ENCODE measurements at regions not wholly inside any gene's neighbourhood (a gene's known extent, or its start where the extent isn't known, plus 50 kb on each side); places are given as distances from the start of the nearest gene placed in this dataset.

- H3K79me2 ChIP-seq (ENCODE audit: insufficient read depth, low read length) = no peaks in the 10 kb centered on the region
- no peak for DNase-seq
- no peak overlapping the region for H3K9ac ChIP-seq (ENCODE audit: low read depth, low read length)
- no peak for TF ChIP-seq CTCF (IDR thresholded peaks at IDR 0.05; ENCODE audit: borderline replicate concordance, extremely low read depth, low read length, poor library complexity, severe bottlenecking)
- no peak overlapping the region for H2AFZ ChIP-seq (ENCODE audit: low read depth, low read length)
- no peaks in the 10 kb centered on the region for H4K20me1 ChIP-seq (ENCODE audit: insufficient read depth, low read length)
- H3K4me1 ChIP-seq (ENCODE audit: insufficient read depth, low read length) = no peaks in the 10 kb centered on the region
- no peak overlapping the region for H3K4me3 ChIP-seq (ENCODE audit: low read depth in 1 of 2, low read length in 2 of 2)
- H3K4me2 ChIP-seq (ENCODE audit: insufficient read depth, low read length) = no peak overlapping the region
- H3K36me3 ChIP-seq (ENCODE audit: insufficient read depth, low read length) = no peaks in the 10 kb centered on the region
- no peaks in the 10 kb centered on the region for H3K27me3 ChIP-seq (ENCODE audit: insufficient read depth, low read length, poor library complexity)
- ATAC-seq (ENCODE audit: insufficient read depth, low read depth) = no peak
- no peak overlapping the region for H3K27ac ChIP-seq (ENCODE audit: low read length)
- no peaks in the 10 kb centered on the region for H3K9me3 ChIP-seq (ENCODE audit: insufficient read depth, low read length, severe bottlenecking)
These were observed 109.7 kb upstream of the TET2 start for GRCh38 chr4:105036991-105037390.

- no peak for ATAC-seq (ENCODE audit: insufficient read depth, low read depth)
- no peaks in the 10 kb centered on the region for H3K27me3 ChIP-seq (ENCODE audit: insufficient read depth, low read length, poor library complexity)
- H3K4me2 ChIP-seq (ENCODE audit: insufficient read depth, low read length) = no peak overlapping the region
These were observed 104.2 kb upstream of the TET2 start for GRCh38 chr4:105042451-105042850.

GRCh38 chr4:105050896-105051295 lies 95.8 kb upstream of the TET2 start:
- Histone ChIP-seq H3K4me2 (ENCODE audit: insufficient read depth, low read length) (no peak overlapping the region), H2AFZ (ENCODE audit: low read depth, low read length) (no peak overlapping the region), H3K9ac (ENCODE audit: low read depth, low read length) (no peak overlapping the region), H3K27me3 (ENCODE audit: insufficient read depth, low read length, poor library complexity) (no peaks in the 10 kb centered on the region), H3K9me3 (ENCODE audit: insufficient read depth, low read length, severe bottlenecking) (no peaks in the 10 kb centered on the region), H3K79me2 (ENCODE audit: insufficient read depth, low read length) (no peaks in the 10 kb centered on the region), H3K36me3 (ENCODE audit: insufficient read depth, low read length) (no peaks in the 10 kb centered on the region), H3K27ac (ENCODE audit: low read length) (no peak overlapping the region), H3K4me3 (ENCODE audit: low read depth in 1 of 2, low read length in 2 of 2) (no peak overlapping the region), H3K4me1 (ENCODE audit: insufficient read depth, low read length) (no peaks in the 10 kb centered on the region), H4K20me1 (ENCODE audit: insufficient read depth, low read length) (no peaks in the 10 kb centered on the region)
- ATAC-seq (ENCODE audit: insufficient read depth, low read depth) (no peak), DNase-seq (no peak)
- TF ChIP-seq EZH2 (IDR thresholded peaks at IDR 0.05; ENCODE audit: borderline replicate concordance, low read depth, low read length, severe bottlenecking) (no peak), CTCF (IDR thresholded peaks at IDR 0.05; ENCODE audit: borderline replicate concordance, extremely low read depth, low read length, poor library complexity, severe bottlenecking) (no peak)

More at GRCh38 chr4:105042451-105042850, 104.2 kb upstream of the TET2 start:
- no peak overlapping the region for H3K27ac ChIP-seq (ENCODE audit: low read length)
- no peaks in the 10 kb centered on the region for H3K4me1 ChIP-seq (ENCODE audit: insufficient read depth, low read length)
- H3K4me3 ChIP-seq (ENCODE audit: low read depth in 1 of 2, low read length in 2 of 2) = no peak overlapping the region
- no peaks in the 10 kb centered on the region for H4K20me1 ChIP-seq (ENCODE audit: insufficient read depth, low read length)
- H3K9me3 ChIP-seq (ENCODE audit: insufficient read depth, low read length, severe bottlenecking) = no peaks in the 10 kb centered on the region
- TF ChIP-seq EZH2 (IDR thresholded peaks at IDR 0.05; ENCODE audit: borderline replicate concordance, low read depth, low read length, severe bottlenecking) (no peak), CTCF (IDR thresholded peaks at IDR 0.05; ENCODE audit: borderline replicate concordance, extremely low read depth, low read length, poor library complexity, severe bottlenecking) (no peak)
- no peak for DNase-seq
- H3K9ac ChIP-seq (ENCODE audit: low read depth, low read length) = no peak overlapping the region
- no peaks in the 10 kb centered on the region for H3K79me2 ChIP-seq (ENCODE audit: insufficient read depth, low read length)
- H3K36me3 ChIP-seq (ENCODE audit: insufficient read depth, low read length) = no peaks in the 10 kb centered on the region
- H2AFZ ChIP-seq (ENCODE audit: low read depth, low read length) = no peak overlapping the region

Measured in DND-41 (cell line).